Adrenal gland (tissue), 5 donors: ENCODE measurements at regions not wholly inside any gene's neighbourhood (a gene's known extent, or its start where the extent isn't known, plus 50 kb on each side); places are given as distances from the start of the nearest gene placed in this dataset.

Experiments used
- CTCF ChIP-seq, 6 experiments: fragments of 450-650 bp in 4 of 6; fragments of 200-600 bp in 2 of 6; sonication (generic) in 1 of 6; IDR thresholded peaks; 1 replicate in 5 of 6; 2 replicates in 1 of 6; pipeline versions ENCODE4 v1.5.1 to v1.8.0; 2016 to 2021; ENCODE audit warnings: antibody characterized with exemption in 6 of 6, mild to moderate bottlenecking in 2 of 6, moderate library complexity in 1 of 6
- POLR2A ChIP-seq, 2 donors: fragments of 450-650 bp; IDR thresholded peaks; one replicate each; pipeline ENCODE4 v1.6.1; 2017; ENCODE audit warnings: antibody characterized with exemption in 2 of 2, mild to moderate bottlenecking in 2 of 2, moderate library complexity in 1 of 2
- donor health status: DM: no; HTN: no; CAD: no.

- TF ChIP-seq CTCF (IDR thresholded peaks at IDR 0.05) = no peak
- TF ChIP-seq POLR2A (IDR thresholded peaks at IDR 0.05) = no peak
Measured at GRCh38 chr4:67035986-67036385, 509.3 kb downstream of the CENPC start.
